ENCODE measurements at regions not wholly inside any gene's neighbourhood (a gene's known extent, or its start where the extent isn't known, plus 50 kb on each side); places are given as distances from the start of the nearest gene placed in this dataset.

DNA sequence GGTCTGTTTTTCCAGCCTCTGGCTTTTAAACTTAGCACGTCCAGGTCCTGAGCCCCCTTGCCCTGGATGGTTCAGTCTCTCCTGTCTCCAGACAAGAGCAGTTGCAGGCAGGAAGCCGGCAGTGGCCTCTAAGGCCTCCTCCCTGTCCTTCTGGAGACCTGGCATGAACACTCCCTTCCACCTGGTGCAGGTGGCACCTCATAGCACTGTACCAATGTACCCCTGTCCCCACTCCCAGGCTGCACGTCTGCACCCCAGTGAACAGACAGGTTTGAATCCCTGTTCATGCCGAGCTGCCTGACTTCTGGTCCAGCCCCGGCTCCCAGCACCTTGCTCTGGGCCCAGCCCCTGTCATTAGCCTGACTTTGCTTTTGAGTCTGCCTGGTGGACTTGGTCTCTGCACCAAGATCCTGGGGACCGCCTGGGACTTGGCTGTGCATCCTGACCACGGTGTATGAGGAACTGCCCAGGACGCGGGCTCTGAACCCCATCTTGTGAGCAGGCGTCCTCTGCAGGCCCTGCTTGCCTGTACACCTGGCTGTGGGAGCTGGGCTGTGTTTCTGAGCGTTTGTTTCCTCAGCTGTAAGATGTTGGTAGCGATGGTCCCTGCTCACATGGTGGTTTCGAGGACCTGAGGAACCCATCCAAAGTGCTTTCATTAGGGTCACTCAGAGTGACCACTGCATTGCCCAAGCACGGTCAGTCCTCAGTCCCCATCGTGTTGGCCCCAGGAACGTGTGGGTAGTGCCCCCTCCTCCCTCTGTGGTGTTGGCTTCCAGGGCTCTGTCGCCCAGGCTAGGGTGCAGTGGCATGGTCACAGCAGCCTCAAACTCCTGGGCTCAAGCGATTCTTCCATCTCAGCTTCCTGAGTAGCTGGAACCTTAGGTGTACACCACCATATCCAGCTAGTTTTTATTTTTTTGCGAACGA, 75.0 kb upstream of the SHANK2 start:
- Histone ChIP-seq H3K9me3 (ENCODE audit: control extremely low read depth in 1 of 5, control insufficient read depth in 4 of 5, insufficient read depth in 2 of 5, low read depth in 1 of 5, low read length in 4 of 5) (peaks cover 0 to 3% (median 0%) of the 10 kb centered on the region in 5 experiments), H3K27me3 (replicated peaks in 2 of 5; ENCODE audit: control insufficient read depth in 4 of 5, insufficient read depth in 5 of 5, low read length in 4 of 5) (peaks cover 0 to 2% (median 0%) of the 10 kb centered on the region in 5 experiments), H3K4me3 (ENCODE audit: control insufficient read depth in 1 of 7, extremely low read depth in 1 of 7, insufficient read depth in 4 of 7, low read depth in 2 of 7, low read length in 6 of 7) (no peak overlapping the region), H3K36me3 (ENCODE audit: control insufficient read depth in 4 of 4, insufficient read depth in 4 of 4, low read length in 3 of 4) (no peaks in the 10 kb centered on the region), H3K27ac (ENCODE audit: insufficient read depth in 1 of 2, low read depth in 1 of 2, low read length in 2 of 2, poor library complexity in 1 of 2, severe bottlenecking in 2 of 2) (no peak overlapping the region), H3K4me1 (ENCODE audit: control extremely low read depth in 1 of 4, control insufficient read depth in 4 of 4, insufficient read depth in 4 of 4, low read length in 3 of 4) (no peaks in the 10 kb centered on the region)
- DNase-seq, result no peak
- ChIA-PET POLR2A (no interaction called here), CTCF (no interaction called here)
- 90% methylated on average over 17 of the region's 20 CpGs for WGBS (ENCODE audit: insufficient coverage)

DNA sequence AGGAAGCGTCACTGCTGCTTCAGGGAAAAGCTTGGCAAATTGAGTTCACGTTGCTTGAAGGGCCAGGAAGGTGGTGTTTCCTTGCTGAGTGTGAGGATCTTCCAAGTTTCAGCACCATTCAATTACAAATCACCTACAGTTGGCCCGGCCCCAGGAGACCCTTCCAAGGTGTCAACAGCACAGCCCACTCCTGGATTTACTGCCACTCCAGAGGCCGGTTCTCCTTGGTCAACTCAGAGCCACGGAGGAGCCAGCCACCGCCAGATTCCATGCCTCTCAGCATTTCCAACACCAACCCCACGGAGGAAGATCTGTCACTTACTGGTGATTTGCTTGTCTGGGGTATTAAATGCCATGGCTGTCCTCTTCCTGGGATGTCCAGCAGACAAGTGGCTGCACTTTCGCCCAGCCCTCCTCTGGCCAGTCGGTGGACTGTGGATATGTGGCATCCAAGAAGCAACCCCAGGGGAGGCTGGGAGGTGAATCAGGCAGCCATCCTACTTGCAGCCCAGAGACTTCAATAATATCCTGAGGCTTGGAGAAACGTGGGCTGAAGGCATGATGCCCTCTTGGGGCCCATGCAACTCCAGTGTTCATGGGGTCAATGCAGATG, 74.1 kb upstream of the SHANK2 start:
- Histone ChIP-seq H3K9me3 (ENCODE audit: control extremely low read depth in 1 of 5, control insufficient read depth in 4 of 5, insufficient read depth in 2 of 5, low read depth in 1 of 5, low read length in 4 of 5) (peaks cover 0 to under 1% (median 0%) of the 10 kb centered on the region in 5 experiments), H3K36me3 (ENCODE audit: control insufficient read depth in 4 of 4, insufficient read depth in 4 of 4, low read length in 3 of 4) (no peaks in the 10 kb centered on the region), H3K4me3 (ENCODE audit: control insufficient read depth in 1 of 7, extremely low read depth in 1 of 7, insufficient read depth in 4 of 7, low read depth in 2 of 7, low read length in 6 of 7) (no peak overlapping the region), H3K27me3 (replicated peaks in 2 of 5; ENCODE audit: control insufficient read depth in 4 of 5, insufficient read depth in 5 of 5, low read length in 4 of 5) (peaks cover 0 to 2% (median 0%) of the 10 kb centered on the region in 5 experiments), H3K27ac (ENCODE audit: insufficient read depth in 1 of 2, low read depth in 1 of 2, low read length in 2 of 2, poor library complexity in 1 of 2, severe bottlenecking in 2 of 2) (no peak overlapping the region), H3K4me1 (ENCODE audit: control extremely low read depth in 1 of 4, control insufficient read depth in 4 of 4, insufficient read depth in 4 of 4, low read length in 3 of 4) (no peaks in the 10 kb centered on the region)
- CTCF ChIA-PET, result no interaction called here
- WGBS (ENCODE audit: insufficient coverage), result 77% methylated on average over 9 of the region's 10 CpGs
- no peak for DNase-seq
- POLR2A ChIA-PET, result no interaction called here

DNA sequence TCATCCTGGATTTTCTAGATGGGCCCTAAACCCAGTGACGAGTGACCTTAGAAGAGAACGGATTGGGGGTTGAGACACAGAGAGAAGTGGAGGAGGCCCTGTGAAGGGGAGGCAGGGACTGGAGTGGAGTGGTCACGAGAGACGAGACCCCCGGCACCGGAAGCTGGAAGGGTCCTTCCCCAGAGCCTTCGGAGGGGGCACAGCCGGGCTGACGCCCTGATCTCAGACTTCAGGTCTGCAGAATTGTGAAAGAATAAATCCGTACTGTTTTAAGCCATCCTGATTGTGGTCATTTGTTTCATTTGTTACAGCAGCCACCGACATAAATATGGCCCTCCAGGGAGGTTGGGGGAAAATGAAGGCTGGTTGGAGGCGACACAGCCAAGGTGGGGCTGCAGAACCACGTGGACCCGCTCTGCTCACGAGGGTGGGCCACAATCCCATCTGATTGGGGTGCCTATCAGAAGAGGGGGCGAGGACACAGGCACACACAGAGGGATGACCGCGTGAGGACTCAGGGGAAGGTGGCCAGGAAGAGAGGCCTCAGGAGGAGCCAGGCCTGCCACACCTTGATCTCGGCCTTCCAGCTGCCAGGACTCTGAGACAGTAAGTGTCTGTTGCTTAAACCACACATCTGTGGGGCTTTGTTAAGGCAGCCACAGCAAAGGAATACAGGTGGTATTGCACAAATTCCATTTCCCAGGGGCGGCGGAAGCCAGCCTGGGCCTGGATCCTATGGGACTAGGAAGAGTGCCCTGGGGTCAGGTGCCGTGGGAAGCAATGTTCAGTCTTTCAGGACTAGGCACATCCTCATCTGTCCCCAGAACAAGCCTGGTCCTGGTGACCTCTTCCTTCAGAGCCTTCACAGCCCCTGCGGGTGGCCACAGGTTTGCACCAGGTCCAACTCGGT, 73.3 kb upstream of the SHANK2 start:
- no peak for DNase-seq
- Histone ChIP-seq H3K4me1 (ENCODE audit: control extremely low read depth in 1 of 4, control insufficient read depth in 4 of 4, insufficient read depth in 4 of 4, low read length in 3 of 4) (no peaks in the 10 kb centered on the region), H3K4me3 (ENCODE audit: control insufficient read depth in 1 of 7, extremely low read depth in 1 of 7, insufficient read depth in 4 of 7, low read depth in 2 of 7, low read length in 6 of 7) (no peak overlapping the region), H3K9me3 (ENCODE audit: control extremely low read depth in 1 of 5, control insufficient read depth in 4 of 5, insufficient read depth in 2 of 5, low read depth in 1 of 5, low read length in 4 of 5) (peaks cover 0 to 2% (median 0%) of the 10 kb centered on the region in 5 experiments), H3K27me3 (replicated peaks in 2 of 5; ENCODE audit: control insufficient read depth in 4 of 5, insufficient read depth in 5 of 5, low read length in 4 of 5) (peaks cover 0 to 2% (median 0%) of the 10 kb centered on the region in 5 experiments), H3K36me3 (ENCODE audit: control insufficient read depth in 4 of 4, insufficient read depth in 4 of 4, low read length in 3 of 4) (no peaks in the 10 kb centered on the region), H3K27ac (ENCODE audit: insufficient read depth in 1 of 2, low read depth in 1 of 2, low read length in 2 of 2, poor library complexity in 1 of 2, severe bottlenecking in 2 of 2) (no peak overlapping the region)
- WGBS (ENCODE audit: insufficient coverage), result 95% methylated on average over 24 of the region's 24 CpGs
- CTCF ChIA-PET, result no interaction called here
- POLR2A ChIA-PET, result no interaction called here

DNA sequence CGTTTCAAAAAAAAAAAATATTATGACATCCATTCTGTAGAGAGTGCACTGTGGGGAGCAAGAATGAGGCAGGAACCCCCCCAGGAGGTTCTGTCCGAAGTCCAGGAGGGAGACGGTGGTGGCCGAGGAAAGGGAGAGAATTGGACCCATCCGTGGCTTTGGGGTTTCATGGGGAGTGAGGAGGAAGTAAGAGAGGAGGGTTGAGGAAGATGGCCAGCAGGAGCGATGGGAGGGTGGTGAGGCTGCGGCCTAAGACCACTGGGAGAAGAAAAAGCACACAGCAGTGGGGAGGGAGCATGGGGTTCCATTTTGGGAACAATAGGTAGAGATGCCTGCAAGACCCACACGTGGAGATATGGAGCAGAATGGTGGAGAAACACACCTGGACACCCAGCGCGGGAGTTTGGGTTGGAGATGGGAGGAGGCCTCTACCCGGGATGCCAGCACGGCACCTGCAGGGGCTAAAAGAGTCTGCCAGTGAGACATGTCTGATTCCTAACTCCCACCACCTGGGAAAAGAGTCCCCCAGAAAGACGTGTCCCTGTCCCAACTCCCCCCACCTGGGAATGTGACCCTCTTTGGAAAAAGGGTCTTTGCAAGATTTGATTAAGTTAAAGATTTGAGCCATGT, 72.5 kb upstream of the SHANK2 start:
- Histone ChIP-seq H3K27me3 (replicated peaks in 2 of 5; ENCODE audit: control insufficient read depth in 4 of 5, insufficient read depth in 5 of 5, low read length in 4 of 5) (peaks cover 0 to 2% (median 0%) of the 10 kb centered on the region in 5 experiments), H3K9me3 (ENCODE audit: control extremely low read depth in 1 of 5, control insufficient read depth in 4 of 5, insufficient read depth in 2 of 5, low read depth in 1 of 5, low read length in 4 of 5) (peaks cover 0 to 5% (median 0%) of the 10 kb centered on the region in 5 experiments), H3K4me1 (ENCODE audit: control extremely low read depth in 1 of 4, control insufficient read depth in 4 of 4, insufficient read depth in 4 of 4, low read length in 3 of 4) (no peaks in the 10 kb centered on the region), H3K27ac (ENCODE audit: insufficient read depth in 1 of 2, low read depth in 1 of 2, low read length in 2 of 2, poor library complexity in 1 of 2, severe bottlenecking in 2 of 2) (no peak overlapping the region), H3K36me3 (ENCODE audit: control insufficient read depth in 4 of 4, insufficient read depth in 4 of 4, low read length in 3 of 4) (no peaks in the 10 kb centered on the region), H3K4me3 (ENCODE audit: control insufficient read depth in 1 of 7, extremely low read depth in 1 of 7, insufficient read depth in 4 of 7, low read depth in 2 of 7, low read length in 6 of 7) (no peak overlapping the region)
- no peak for DNase-seq
- 90% methylated on average over 9 of the region's 13 CpGs for WGBS (ENCODE audit: insufficient coverage)
- POLR2A ChIA-PET, result no interaction called here
- CTCF ChIA-PET, result no interaction called here

DNA sequence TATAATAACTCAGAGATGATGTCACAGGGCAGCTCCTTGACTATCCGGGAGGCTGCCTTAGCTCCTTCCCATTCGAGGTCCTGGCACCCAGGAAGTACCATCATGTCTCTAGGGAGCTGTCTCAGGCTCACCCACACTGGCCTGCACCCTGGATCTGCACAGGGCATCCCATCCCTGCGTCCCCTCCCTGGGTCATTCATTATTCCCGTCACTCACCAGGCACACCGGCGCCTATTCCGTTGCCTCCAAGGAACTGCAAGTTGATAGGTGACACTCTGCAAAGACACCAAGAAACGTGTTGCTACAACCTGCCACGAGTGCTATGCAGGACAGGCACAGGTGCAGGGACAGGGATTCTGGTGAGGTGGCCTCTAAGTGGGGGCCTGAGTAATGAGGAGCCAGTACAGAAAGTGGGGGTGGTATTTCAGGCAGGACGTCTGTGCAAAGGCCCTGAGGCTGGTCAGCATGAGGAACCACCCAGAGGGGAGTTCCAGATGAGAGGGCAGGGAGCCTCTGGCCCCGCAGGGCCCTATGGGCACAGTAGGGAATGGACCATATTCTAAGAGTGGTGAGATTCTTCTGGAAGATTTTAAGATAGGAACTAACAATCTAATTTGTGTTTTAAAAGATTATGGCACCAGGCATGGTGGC, 71.6 kb upstream of the SHANK2 start:
- POLR2A ChIA-PET, result no interaction called here
- Histone ChIP-seq H3K36me3 (ENCODE audit: control insufficient read depth in 4 of 4, insufficient read depth in 4 of 4, low read length in 3 of 4) (no peaks in the 10 kb centered on the region), H3K9me3 (ENCODE audit: control extremely low read depth in 1 of 5, control insufficient read depth in 4 of 5, insufficient read depth in 2 of 5, low read depth in 1 of 5, low read length in 4 of 5) (peaks cover 0 to 6% (median 4%) of the 10 kb centered on the region in 5 experiments), H3K27ac (ENCODE audit: insufficient read depth in 1 of 2, low read depth in 1 of 2, low read length in 2 of 2, poor library complexity in 1 of 2, severe bottlenecking in 2 of 2) (no peak overlapping the region), H3K27me3 (replicated peaks in 2 of 5; ENCODE audit: control insufficient read depth in 4 of 5, insufficient read depth in 5 of 5, low read length in 4 of 5) (no peaks in the 10 kb centered on the region), H3K4me3 (ENCODE audit: control insufficient read depth in 1 of 7, extremely low read depth in 1 of 7, insufficient read depth in 4 of 7, low read depth in 2 of 7, low read length in 6 of 7) (no peak overlapping the region), H3K4me1 (ENCODE audit: control extremely low read depth in 1 of 4, control insufficient read depth in 4 of 4, insufficient read depth in 4 of 4, low read length in 3 of 4) (no peaks in the 10 kb centered on the region)
- DNase-seq, result no peak
- CTCF ChIA-PET, result no interaction called here
- WGBS (ENCODE audit: insufficient coverage), result 83% methylated on average over 11 of the region's 11 CpGs

DNA sequence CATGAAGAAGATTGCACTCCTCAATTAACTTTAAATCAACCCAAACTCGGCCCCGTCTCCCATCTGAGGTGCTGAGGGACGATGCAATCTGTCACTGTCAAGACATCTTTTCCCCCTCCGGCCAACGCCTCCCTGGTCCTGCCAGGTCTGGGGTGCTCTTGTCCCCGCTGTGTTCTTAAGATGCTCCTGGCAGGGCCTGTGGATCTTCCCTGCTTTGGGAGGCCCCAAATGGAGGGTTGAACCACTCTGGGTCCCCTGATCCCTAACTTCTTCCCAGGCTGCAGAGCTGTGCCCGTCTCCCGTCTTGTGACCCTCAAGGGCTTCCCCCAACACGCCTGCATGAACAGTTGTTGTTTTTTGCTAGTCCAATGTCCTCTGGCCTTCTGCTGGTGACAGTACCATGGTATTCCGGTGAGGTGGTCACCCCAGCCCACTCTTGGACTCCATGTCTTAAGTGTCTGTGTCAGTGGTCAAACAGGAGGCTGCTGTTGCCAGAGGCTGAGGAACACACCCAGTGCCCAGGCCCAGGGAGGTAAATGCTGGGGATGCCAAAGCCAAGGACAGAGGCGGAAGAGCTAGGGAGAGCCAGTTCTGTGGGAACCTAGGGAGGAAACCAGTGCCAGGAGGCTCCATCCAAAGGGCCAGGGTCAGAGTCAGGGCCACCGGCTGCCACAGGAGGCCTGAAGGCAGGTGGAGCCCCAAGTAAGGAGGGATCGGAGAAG, 70.6 kb upstream of the SHANK2 start:
- Histone ChIP-seq H3K9me3 (ENCODE audit: control extremely low read depth in 1 of 5, control insufficient read depth in 4 of 5, insufficient read depth in 2 of 5, low read depth in 1 of 5, low read length in 4 of 5) (peaks cover 0 to 12% (median 5%) of the 10 kb centered on the region in 5 experiments), H3K27ac (ENCODE audit: insufficient read depth in 1 of 2, low read depth in 1 of 2, low read length in 2 of 2, poor library complexity in 1 of 2, severe bottlenecking in 2 of 2) (no peak overlapping the region), H3K4me1 (ENCODE audit: control extremely low read depth in 1 of 4, control insufficient read depth in 4 of 4, insufficient read depth in 4 of 4, low read length in 3 of 4) (no peaks in the 10 kb centered on the region), H3K36me3 (ENCODE audit: control insufficient read depth in 4 of 4, insufficient read depth in 4 of 4, low read length in 3 of 4) (no peaks in the 10 kb centered on the region), H3K4me3 (ENCODE audit: control insufficient read depth in 1 of 7, extremely low read depth in 1 of 7, insufficient read depth in 4 of 7, low read depth in 2 of 7, low read length in 6 of 7) (no peak overlapping the region), H3K27me3 (replicated peaks in 2 of 5; ENCODE audit: control insufficient read depth in 4 of 5, insufficient read depth in 5 of 5, low read length in 4 of 5) (no peaks in the 10 kb centered on the region)
- WGBS (ENCODE audit: insufficient coverage), result 86% methylated on average over 13 of the region's 13 CpGs
- ChIA-PET CTCF (no interaction called here), POLR2A (no interaction called here)
- no peak for DNase-seq

All from common myeloid progenitor, CD34-positive (primary cell).